Mesodermal cell (in vitro differentiated cells): ENCODE measurements at regions not wholly inside any gene's neighbourhood (a gene's known extent, or its start where the extent isn't known, plus 50 kb on each side); places are given as distances from the start of the nearest gene placed in this dataset.
"Not testable (repeated sequence)": the region's sequence is repeated elsewhere in the genome, so short reads cannot be mapped to it uniquely, and the experiment has no call there.

Experiments used
- H3K27ac ChIP-seq: 2 replicates; pipeline ENCODE4 v1.7.0; 2013; ENCODE audit warnings: mild to moderate bottlenecking, low read depth, low read length, moderate library complexity; ENCODE audit not compliant: severe bottlenecking
- H3K36me3 ChIP-seq: 2 replicates; pipeline ENCODE4 v1.7.1; 2013; ENCODE audit warnings: mild to moderate bottlenecking, low read length, moderate library complexity; ENCODE audit not compliant: control insufficient read depth, insufficient read depth
- H3K4me1 ChIP-seq: one replicate; pipeline ENCODE4 v1.7.1; 2013; ENCODE audit warnings: mild to moderate bottlenecking, low read length; ENCODE audit not compliant: insufficient read depth, control insufficient read depth, poor library complexity, severe bottlenecking
- H3K4me3 ChIP-seq: 2 replicates; pipeline ENCODE4 v1.7.0; 2013; ENCODE audit warnings: low read length, control low read depth, mild to moderate bottlenecking; ENCODE audit not compliant: insufficient read depth, poor library complexity, severe bottlenecking; ENCODE audit errors: extremely low read depth
- H3K9me3 ChIP-seq: 2 replicates; pipeline ENCODE4 v1.7.1; 2013; ENCODE audit warnings: mild to moderate bottlenecking, low read length, moderate library complexity; ENCODE audit not compliant: control insufficient read depth
- WGBS, 2 experiments: methylation state at CpG; one replicate each; pipeline ENCODE4 v1.1.5; 2013; ENCODE audit warnings: missing lambda C conversion rate in 2 of 2; ENCODE audit not compliant: insufficient coverage in 2 of 2; 5-methylcytosine and 5-hydroxymethylcytosine counted together

DNA sequence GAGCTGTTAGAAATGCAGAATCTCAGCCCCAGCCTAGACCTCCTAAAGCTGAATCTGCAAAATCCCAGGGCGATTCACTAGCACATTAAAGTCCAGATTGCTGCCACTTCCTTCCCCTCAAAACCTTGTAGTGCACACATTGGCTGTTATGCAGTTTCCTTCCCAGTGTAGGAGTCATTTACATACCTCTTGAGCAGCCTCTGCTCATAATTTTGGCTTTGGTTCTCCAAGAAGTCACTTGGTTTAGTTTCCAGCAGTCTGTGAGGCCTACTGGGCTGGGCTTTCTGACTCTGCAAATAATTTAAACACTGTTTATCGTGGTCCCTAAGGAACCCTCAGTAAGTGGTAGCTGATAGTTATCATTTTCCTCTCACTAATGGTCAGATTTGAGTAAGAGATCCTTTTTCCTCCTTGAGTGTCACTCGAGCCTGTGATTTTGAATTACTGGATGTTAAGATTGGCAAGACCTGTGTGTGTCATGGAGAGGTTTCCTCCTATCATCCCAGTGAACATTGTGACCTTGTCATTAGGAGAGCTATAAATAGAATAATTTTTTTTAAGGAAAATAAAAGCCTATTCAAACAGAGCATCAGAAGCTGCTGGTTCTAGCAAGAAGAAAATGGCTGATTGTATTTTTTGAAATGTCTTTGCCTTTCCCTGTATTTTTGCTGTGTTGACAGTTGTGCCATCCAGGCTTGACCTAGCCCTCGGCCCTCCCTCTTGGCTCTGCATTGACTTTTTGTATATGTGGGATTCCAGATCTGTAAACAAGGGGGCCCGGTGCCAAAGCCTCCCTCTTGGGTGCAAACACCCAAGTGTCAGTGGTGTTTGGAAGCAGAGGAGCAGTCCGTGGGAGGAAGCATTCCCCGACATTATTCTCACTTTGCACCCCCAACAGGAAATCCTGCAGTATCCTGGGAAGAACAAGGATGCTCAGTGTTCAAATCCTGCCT lies 134.8 kb upstream of the ANKRD28 start:
- 90% methylated on average over 2 to 5 of the region's 7 CpGs for WGBS, 2 experiments
- peak overlapping the region; percentile 6 for H3K27ac ChIP-seq
- H3K36me3 ChIP-seq = no peaks in the 10 kb centered on the region
- peaks cover 2% of the 10 kb centered on the region for H3K4me1 ChIP-seq
- no peak overlapping the region for H3K4me3 ChIP-seq
- H3K9me3 ChIP-seq = no peaks in the 10 kb centered on the region

DNA sequence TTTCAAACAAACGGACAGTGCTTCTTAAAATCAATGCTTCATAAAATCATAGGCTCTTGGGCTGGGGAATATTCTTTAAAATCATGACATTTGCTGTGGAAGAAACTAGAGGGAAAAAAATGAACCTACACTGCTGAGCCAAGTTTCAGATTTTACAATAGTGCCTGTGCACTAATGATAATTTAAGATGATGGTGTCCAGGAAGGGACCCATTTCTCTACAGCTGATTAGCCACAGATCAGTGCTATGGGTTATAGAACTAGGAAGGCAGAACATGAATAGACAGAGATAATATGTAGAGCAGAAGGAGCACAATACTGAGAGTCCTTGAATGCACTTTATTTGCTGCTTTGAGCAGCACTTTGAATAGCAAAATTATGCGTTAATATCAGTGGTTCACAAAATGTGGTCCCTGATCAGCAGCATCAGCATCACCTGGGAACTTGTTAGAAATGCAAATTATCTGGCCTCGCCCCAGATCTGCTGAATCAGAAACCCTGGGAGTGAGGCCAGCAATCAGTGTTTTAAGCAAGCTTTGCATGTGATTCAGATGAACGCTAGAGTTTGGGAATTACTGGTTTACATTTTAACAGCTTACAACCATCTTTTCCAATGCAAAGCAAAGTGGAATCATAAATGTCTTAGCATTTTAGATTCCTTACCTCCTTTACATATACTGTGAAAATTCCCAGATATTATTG lies 135.8 kb upstream of the ANKRD28 start:
- Histone ChIP-seq H3K27ac (no peak overlapping the region), H3K4me3 (no peak overlapping the region), H3K36me3 (no peaks in the 10 kb centered on the region), H3K4me1 (peaks cover 2% of the 10 kb centered on the region), H3K9me3 (no peaks in the 10 kb centered on the region)
- WGBS, 2 experiments = 86 to 100% methylated on average over 2 to 3 of the region's 4 CpGs

GRCh38 chr3:15934389-15935195 lies 136.8 kb upstream of the ANKRD28 start:
- Histone ChIP-seq H3K27ac (no peak overlapping the region), H3K36me3 (no peaks in the 10 kb centered on the region), H3K4me1 (peaks cover 2% of the 10 kb centered on the region), H3K4me3 (no peak overlapping the region), H3K9me3 (no peaks in the 10 kb centered on the region)
- WGBS, 2 experiments = 73 to 87% methylated on average over 4 of the region's 6 CpGs

GRCh38 chr3:15936312-15936711 lies 138.5 kb upstream of the ANKRD28 start:
- no peak overlapping the region for H3K27ac ChIP-seq
- no peaks in the 10 kb centered on the region for H3K36me3 ChIP-seq
- peaks cover 2% of the 10 kb centered on the region for H3K4me1 ChIP-seq
- WGBS, 2 experiments = no CpG with 5 or more reads among the region's 5 CpGs
- H3K9me3 ChIP-seq = no peaks in the 10 kb centered on the region
- no peak overlapping the region for H3K4me3 ChIP-seq

DNA sequence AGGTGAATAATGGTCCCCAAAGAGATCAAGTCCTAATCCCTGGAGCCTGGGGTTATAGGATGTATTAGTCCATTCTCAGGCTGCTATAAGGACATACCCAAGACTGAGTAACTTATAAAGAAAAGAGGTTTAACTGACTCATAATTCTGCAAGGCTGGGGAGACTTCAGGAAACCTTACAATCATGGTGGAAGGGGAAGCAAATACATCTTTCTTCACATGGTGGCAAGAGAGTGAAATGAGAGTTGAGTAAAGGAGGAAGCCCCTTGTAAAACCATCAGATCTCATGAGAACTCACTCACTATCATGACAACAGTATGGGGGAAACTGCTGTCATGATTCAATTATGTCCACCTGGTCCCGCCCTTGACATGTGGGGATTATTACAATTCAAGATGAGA lies 142.9 kb upstream of the ANKRD28 start:
- no CpG with 5 or more reads among the region's 1 CpG for WGBS, 2 experiments
- Histone ChIP-seq H3K36me3 (no peaks in the 10 kb centered on the region), H3K4me3 (no peak overlapping the region), H3K4me1 (no peaks in the 10 kb centered on the region), H3K9me3 (no peaks in the 10 kb centered on the region), H3K27ac (no peak overlapping the region)

- not testable (repeated sequence) for H3K4me3 ChIP-seq, H3K9me3 ChIP-seq, H3K27ac ChIP-seq, H3K4me1 ChIP-seq, H3K36me3 ChIP-seq
- 90 to 100% methylated on average over 1 of the region's 2 CpGs for WGBS, 2 experiments
Observed at GRCh38 chr3:15941457-15941856, 143.7 kb upstream of the ANKRD28 start.

- no peaks in the 10 kb centered on the region for H3K9me3 ChIP-seq
- WGBS, 2 experiments = 94 to 100% methylated on average over 1 of the region's 1 CpG
- H3K4me1 ChIP-seq = no peaks in the 10 kb centered on the region
- no peak overlapping the region for H3K4me3 ChIP-seq
- no peaks in the 10 kb centered on the region for H3K36me3 ChIP-seq
- H3K27ac ChIP-seq = no peak overlapping the region
Observed at GRCh38 chr3:15941958-15942357, 144.2 kb upstream of the ANKRD28 start.

- no peaks in the 10 kb centered on the region for H3K36me3 ChIP-seq
- no peak overlapping the region for H3K27ac ChIP-seq
- no peaks in the 10 kb centered on the region for H3K4me1 ChIP-seq
- no peak overlapping the region for H3K4me3 ChIP-seq
- H3K9me3 ChIP-seq = no peaks in the 10 kb centered on the region
Observed at GRCh38 chr3:15942462-15942861, 144.7 kb upstream of the ANKRD28 start.

DNA sequence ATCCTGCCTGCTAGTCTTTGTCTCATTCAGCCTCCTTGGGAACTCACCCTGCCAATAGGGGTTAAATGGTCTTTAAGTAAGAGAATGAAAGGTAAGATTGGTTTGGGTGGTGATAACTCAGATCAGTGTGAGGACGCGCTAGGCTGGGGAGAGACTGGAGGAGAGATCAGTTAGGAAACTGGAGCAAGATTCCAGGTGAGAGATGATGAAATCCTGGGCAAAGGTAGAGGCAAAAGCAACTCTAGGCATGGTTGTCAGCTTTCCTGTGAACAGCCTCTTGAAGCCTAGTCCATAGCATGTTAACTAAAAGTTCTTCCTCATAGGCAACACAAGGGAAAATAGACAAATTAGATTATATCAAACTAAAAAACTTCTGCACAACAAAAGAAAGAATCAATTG lies 145.2 kb upstream of the ANKRD28 start:
- H3K4me3 ChIP-seq = no peak overlapping the region
- H3K36me3 ChIP-seq = no peaks in the 10 kb centered on the region
- H3K27ac ChIP-seq = no peak overlapping the region
- H3K4me1 ChIP-seq = no peaks in the 10 kb centered on the region
- 89 to 92% methylated on average over 2 of the region's 2 CpGs for WGBS, 2 experiments
- H3K9me3 ChIP-seq = no peaks in the 10 kb centered on the region

- no peaks in the 10 kb centered on the region for H3K4me1 ChIP-seq
- H3K4me3 ChIP-seq = no peak overlapping the region
- WGBS, 2 experiments = no CpG with 5 or more reads among the region's 1 CpG
- H3K9me3 ChIP-seq = no peaks in the 10 kb centered on the region
- no peak overlapping the region for H3K27ac ChIP-seq
- H3K36me3 ChIP-seq = no peaks in the 10 kb centered on the region
Observed at GRCh38 chr3:15948388-15948787, 150.6 kb upstream of the ANKRD28 start.
